ENCODE measurements at regions not wholly inside any gene's neighbourhood (a gene's known extent, or its start where the extent isn't known, plus 50 kb on each side); places are given as distances from the start of the nearest gene placed in this dataset.

DNA sequence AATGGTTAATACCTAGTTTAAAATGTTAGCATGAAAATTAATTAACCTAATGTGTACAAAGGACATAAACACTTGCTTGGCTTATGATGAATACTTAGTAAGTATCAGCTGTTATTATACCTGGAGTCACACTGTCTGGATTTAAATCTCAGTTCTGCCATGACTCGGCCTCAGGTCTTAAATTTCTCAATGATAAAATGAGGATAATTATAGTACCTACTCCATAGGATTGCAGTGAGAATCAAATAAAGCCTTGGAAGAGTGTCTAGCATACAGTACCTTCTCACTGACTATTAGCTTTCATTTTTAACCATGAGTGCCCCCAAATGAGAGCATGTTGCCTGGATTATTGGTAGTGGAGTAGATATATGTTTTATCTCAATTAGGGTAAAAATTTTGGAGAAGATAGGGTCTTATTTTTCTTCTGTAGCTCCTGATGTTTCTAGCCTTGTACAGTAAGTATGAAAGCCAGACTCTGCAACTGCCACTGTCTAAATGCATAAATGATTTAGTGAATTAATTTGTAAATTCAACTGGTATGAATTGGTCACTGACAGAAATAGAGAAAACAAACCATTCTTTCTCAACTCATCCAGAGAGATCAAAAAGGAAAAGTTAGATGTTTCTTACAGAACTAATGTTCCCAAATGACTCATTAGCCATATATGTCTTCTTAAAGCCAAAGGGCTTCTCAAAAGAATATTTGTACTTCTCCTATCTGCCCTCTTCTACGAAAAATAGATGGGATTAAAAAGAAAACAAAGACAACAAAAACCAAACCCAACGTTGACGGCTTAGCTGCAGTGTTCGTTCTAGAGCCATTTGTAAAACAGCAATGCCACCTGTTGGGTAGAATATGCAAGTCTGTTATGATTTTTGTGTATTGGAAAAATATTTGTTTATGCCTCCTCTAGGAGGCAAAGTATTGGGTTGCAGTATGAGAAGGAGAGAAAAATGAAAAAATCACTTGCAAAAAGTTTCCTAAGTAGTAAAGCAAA, 53.8 kb upstream of the MROH9 start:
- TF ChIP-seq, protein P1, sequence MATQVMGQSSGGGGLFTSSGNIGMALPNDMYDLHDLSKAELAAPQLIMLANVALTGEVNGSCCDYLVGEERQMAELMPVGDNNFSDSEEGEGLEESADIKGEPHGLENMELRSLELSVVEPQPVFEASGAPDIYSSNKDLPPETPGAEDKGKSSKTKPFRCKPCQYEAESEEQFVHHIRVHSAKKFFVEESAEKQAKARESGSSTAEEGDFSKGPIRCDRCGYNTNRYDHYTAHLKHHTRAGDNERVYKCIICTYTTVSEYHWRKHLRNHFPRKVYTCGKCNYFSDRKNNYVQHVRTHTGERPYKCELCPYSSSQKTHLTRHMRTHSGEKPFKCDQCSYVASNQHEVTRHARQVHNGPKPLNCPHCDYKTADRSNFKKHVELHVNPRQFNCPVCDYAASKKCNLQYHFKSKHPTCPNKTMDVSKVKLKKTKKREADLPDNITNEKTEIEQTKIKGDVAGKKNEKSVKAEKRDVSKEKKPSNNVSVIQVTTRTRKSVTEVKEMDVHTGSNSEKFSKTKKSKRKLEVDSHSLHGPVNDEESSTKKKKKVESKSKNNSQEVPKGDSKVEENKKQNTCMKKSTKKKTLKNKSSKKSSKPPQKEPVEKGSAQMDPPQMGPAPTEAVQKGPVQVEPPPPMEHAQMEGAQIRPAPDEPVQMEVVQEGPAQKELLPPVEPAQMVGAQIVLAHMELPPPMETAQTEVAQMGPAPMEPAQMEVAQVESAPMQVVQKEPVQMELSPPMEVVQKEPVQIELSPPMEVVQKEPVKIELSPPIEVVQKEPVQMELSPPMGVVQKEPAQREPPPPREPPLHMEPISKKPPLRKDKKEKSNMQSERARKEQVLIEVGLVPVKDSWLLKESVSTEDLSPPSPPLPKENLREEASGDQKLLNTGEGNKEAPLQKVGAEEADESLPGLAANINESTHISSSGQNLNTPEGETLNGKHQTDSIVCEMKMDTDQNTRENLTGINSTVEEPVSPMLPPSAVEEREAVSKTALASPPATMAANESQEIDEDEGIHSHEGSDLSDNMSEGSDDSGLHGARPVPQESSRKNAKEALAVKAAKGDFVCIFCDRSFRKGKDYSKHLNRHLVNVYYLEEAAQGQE (IDR thresholded peaks at IDR 0.05; ENCODE audit: borderline replicate concordance) = no peak
- TF ChIP-seq EP300 (conservative IDR thresholded peaks at IDR 0.05; ENCODE audit: poor library complexity, severe bottlenecking) (no peak), MXI1 (conservative IDR thresholded peaks at IDR 0.05; ENCODE audit: poor library complexity, severe bottlenecking) (no peak), SMC3 (conservative IDR thresholded peaks at IDR 0.05; ENCODE audit: poor library complexity) (peak; percentile 62), POLR2AphosphoS5 (IDR thresholded peaks at IDR 0.05) (no peak), RAD21 (conservative IDR thresholded peaks at IDR 0.05) (peak; percentile 70), EZH2 (IDR thresholded peaks at IDR 0.05; ENCODE audit: borderline replicate concordance, insufficient read depth, low read length, poor library complexity, severe bottlenecking) (no peak), TAF1 (IDR thresholded peaks at IDR 0.05; ENCODE audit: low read depth) (no peak)
- TF ChIP-seq, protein P2, sequence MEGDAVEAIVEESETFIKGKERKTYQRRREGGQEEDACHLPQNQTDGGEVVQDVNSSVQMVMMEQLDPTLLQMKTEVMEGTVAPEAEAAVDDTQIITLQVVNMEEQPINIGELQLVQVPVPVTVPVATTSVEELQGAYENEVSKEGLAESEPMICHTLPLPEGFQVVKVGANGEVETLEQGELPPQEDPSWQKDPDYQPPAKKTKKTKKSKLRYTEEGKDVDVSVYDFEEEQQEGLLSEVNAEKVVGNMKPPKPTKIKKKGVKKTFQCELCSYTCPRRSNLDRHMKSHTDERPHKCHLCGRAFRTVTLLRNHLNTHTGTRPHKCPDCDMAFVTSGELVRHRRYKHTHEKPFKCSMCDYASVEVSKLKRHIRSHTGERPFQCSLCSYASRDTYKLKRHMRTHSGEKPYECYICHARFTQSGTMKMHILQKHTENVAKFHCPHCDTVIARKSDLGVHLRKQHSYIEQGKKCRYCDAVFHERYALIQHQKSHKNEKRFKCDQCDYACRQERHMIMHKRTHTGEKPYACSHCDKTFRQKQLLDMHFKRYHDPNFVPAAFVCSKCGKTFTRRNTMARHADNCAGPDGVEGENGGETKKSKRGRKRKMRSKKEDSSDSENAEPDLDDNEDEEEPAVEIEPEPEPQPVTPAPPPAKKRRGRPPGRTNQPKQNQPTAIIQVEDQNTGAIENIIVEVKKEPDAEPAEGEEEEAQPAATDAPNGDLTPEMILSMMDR (IDR thresholded peaks at IDR 0.05; ENCODE audit: poor library complexity, severe bottlenecking) = peak; percentile 60
- Histone ChIP-seq H3K36me3 (ENCODE audit: insufficient read depth, low read length) (no peaks in the 10 kb centered on the region), H3K4me3 (ENCODE audit: low read length) (no peak overlapping the region), H3F3A (ENCODE audit: insufficient read depth, low read length, poor library complexity, severe bottlenecking) (no peaks in the 10 kb centered on the region), H3K79me2 (replicated peaks; ENCODE audit: insufficient read depth, low read length) (no peaks in the 10 kb centered on the region), H3K9me3 (ENCODE audit: low read length) (no peaks in the 10 kb centered on the region), H3K9ac (ENCODE audit: low read length) (no peak overlapping the region), H3K27me3 (ENCODE audit: insufficient read depth, low read depth, low read length) (no peaks in the 10 kb centered on the region), H2AFZ (ENCODE audit: low read depth, low read length) (no peak overlapping the region), H3K9me2 (ENCODE audit: insufficient read depth, low read length) (no peaks in the 10 kb centered on the region), H4K20me1 (ENCODE audit: insufficient read depth) (no peaks in the 10 kb centered on the region), H3K27ac (ENCODE audit: low read length) (no peak overlapping the region), H3K4me2 (ENCODE audit: low read length) (no peak overlapping the region)

All from neural cell (in vitro differentiated cells).